Activated CD4-positive, CD25-positive, alpha-beta regulatory T cell treated with anti-CD3 and anti-CD28 coated beads, Interleukin-2, amount 50 U/mL, for 16 hours (primary cell): ENCODE measurements at regions not wholly inside any gene's neighbourhood (a gene's known extent, or its start where the extent isn't known, plus 50 kb on each side); places are given as distances from the start of the nearest gene placed in this dataset.
"Not testable (repeated sequence)": the region's sequence is repeated elsewhere in the genome, so short reads cannot be mapped to it uniquely, and the experiment has no call there.

Experiments used
- DNase-seq: peaks from one replicate; pipeline ENCODE4 v3.0.0-alpha.2; 2020; ENCODE audit warnings: low read depth, low spot score

GRCh38 chr9:105975886-105976645 lies 281.7 kb downstream of the TMEM38B start:
- DNase-seq = no peak

- DNase-seq = no peak
Observed at GRCh38 chr9:105978336-105978735, 284.0 kb downstream of the TMEM38B start.

GRCh38 chr9:105978826-105979225 lies 284.5 kb downstream of the TMEM38B start:
- DNase-seq = no peak

DNA sequence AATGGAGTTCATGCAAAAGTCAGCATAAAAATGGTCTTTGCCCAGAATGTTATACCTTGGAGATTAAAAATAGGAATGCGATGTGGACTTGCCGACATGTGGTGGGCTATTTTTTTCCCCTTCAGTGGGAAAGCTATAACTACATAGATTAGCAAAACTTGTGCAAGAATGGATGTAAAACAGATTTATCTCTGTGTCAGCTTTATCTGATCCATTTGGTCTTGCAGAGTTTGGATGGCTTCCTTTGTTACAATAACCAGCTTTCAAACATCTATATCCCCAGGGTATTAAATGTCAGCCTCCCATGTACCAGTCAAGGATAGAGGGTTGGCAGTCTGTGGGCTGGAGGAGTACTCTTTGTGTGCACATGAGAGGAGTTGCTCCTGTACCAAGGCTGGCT lies 284.9 kb downstream of the TMEM38B start:
- DNase-seq = no peak

DNA sequence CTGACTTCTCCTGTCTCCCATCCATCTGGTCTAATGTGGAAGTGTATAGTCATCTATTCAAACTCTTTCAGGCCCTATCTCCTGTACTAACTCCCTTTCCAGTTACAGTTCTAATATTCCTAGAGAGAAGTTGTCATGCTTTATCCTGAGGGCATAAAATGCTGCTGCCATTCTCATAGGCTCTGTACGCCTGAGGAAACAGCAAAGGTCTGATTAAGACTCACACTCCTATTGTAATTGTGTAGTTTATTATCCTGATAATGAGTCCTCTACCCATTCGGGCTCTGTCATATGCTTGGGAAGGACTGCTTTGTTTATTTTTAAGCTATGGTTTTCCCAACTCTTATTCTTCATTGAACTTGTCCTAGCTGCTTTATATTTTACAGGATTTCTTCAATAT lies 290.4 kb downstream of the TMEM38B start:
- DNase-seq = no peak

DNA sequence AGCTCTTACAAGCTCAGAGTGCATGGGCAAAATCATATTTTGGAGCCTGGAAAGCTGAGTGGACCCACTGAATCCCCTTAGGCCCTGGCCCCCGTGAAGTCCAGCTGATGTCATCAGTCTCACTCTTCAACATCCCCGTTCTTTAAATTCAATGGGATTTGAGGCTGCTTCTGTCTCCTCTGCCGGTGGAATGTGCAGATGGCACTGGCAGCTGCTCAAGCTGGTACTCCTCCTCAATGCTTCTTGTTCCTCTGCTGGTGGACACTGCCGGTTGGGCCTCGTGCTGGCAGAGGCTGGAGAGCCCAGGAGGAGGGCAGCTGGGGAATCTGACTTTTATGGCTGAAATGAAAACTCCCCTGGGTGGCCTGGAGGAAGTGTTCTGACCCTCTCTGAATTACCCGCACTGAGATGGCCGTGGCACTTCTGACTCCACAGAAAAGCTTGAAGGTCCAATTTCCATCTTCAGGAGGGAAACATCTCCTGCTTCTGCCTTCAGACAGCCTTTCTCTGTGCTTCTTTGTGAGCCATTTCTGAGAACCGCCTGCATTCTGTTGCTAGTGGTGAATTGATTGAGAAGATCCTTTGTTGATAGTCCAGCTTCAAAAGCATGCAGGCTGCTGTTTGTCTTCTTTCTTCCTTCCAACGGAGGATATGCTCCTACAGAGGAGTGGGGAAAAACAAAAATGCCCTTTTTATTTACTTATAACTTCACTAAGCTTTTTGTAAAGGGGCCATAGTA lies 298.9 kb downstream of the TMEM38B start:
- no peak for DNase-seq

GRCh38 chr9:105993921-105994715 lies 299.8 kb downstream of the TMEM38B start:
- DNase-seq = no peak

DNA sequence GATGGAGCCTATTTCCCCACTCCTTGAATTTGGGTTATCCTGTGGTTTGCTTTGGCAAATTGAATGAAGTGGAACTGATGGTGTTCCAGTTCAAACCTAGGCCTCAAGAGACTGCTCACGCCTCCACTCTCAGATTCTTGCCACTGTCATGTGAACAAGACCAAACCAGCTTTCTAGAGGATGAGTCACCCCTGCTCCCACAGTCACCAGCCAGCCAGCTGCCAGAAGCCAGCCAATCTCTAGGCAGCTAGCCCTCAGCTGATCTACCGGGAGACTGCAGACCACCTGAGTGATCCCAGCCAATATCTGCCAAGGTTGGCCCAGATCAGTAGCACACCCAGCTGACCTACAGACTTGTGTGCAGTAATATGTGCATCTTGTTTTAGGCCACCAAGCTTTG lies 300.6 kb downstream of the TMEM38B start:
- no peak for DNase-seq

DNA sequence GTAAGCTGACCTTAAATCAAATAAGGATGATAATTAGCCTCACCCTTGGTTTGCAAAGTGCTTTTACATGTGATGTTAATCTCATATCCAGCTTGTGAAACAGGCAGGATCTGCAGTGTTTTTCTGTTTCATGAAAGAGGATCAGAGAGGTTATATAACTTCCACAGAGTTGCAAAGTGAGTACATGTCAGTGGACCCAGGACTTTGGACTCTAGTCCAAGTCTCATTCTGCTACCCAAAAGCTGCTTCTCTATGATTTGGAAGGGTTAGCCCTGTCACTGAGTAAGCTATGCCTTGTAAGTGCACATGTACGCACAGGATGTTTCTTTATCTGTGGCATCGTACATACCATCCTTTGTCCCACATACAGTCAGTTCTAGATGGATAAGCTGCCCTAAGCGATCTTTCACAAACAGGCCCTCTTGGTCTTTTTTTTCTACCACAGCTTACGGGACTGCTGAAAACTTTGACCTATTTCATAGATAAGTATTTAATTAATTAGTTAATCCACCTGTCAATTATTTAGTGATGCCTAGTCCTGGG lies 322.9 kb downstream of the TMEM38B start:
- DNase-seq = no peak

GRCh38 chr9:106019039-106019680 lies 324.8 kb downstream of the TMEM38B start:
- no peak for DNase-seq

- DNase-seq = no peak
Observed at GRCh38 chr9:106019702-106020101, 325.4 kb downstream of the TMEM38B start.

GRCh38 chr9:106020186-106020585 lies 325.8 kb downstream of the TMEM38B start:
- no peak for DNase-seq

- no peak for DNase-seq
Observed at GRCh38 chr9:106023455-106023854, 329.1 kb downstream of the TMEM38B start.

DNA sequence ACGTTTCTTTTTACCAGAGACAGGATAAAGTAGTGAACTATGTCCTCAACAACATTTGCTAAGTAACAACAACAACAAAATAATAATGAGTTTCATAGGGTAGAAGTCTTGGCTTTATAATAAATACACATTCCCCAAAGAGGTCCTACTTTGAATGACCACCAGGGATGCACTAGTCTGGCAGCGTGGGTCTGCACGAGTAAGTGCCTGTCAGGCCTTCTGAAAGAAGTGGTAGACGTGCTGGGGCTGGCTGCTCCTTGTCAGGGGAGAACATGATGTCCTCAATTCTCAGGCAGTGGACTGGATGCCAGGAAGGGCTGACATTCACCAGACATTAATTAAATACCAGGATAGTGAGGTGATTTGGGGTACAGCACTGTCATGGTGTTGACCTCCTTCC lies 331.1 kb downstream of the TMEM38B start:
- DNase-seq = no peak

- not testable (repeated sequence) for DNase-seq
Observed at GRCh38 chr9:106030146-106030545, 335.8 kb downstream of the TMEM38B start.

DNA sequence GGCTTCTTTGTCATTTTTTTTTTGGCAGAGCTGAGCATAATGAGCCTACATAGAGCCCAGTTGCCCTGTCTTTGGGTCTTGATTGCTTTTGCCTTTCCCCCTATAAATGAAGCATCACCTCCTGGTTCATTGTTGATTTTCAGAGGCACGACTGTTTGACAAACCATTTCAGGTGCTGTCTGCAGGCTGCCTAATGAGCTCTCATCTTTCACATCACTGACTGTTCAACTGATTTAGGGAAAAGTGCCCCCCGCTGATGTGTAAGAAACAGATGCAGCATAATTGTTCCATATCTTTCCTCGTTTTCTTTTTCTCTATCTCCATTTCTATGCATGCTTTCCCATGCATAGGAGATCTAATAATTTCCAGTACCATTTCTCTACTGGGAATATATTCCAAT lies 338.6 kb downstream of the TMEM38B start:
- DNase-seq = no peak

GRCh38 chr9:106035806-106036205 lies 341.5 kb downstream of the TMEM38B start:
- no peak for DNase-seq

GRCh38 chr9:106038266-106039001 lies 344.1 kb downstream of the TMEM38B start:
- no peak for DNase-seq

- no peak for DNase-seq
Observed at GRCh38 chr9:106039151-106039935, 345.0 kb downstream of the TMEM38B start.

GRCh38 chr9:106041920-106042319 lies 347.6 kb downstream of the TMEM38B start:
- DNase-seq = not testable (repeated sequence)
